ENCODE measurements at regions not wholly inside any gene's neighbourhood (a gene's known extent, or its start where the extent isn't known, plus 50 kb on each side); places are given as distances from the start of the nearest gene placed in this dataset.

DNA sequence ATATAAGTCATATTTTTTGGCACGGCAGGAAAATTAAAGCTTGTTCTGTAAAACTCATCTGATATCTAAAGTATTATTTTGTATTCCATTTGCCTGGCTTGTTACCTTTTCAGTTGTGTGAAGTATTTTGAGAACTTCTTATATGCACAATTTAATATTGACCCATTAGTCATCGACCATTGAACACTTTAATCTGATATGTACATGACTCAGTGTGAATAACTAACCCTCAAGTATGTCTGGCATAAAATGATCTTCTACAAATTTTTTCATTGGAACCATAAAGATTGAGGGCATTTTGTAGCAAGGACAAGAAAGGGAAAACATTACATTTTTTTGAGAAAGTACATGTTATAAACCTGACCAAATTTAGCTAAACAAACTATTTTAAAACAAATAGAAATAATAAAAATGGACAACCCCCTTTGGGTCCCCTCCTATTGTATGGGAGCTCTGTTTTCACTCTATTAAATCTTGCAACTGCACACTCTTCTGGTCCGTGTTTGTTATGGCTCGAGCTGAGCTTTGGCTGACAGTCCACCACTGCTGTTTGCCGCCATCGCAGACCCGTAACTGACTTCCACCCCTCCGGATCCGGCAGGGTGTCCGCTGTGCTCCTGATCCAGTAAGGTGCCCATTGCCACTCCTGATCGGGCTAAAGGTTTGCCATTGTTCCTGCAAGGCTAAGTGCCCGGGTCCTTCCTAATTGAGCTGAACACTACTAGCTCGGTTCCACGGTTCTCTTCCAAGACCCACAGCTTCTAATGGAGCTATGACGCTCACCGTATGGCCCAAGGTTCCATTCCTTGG lies 118.8 kb downstream of the SLC6A15 start:
- ChIA-PET CTCF (no interaction called here), POLR2A (no interaction called here)
- intact Hi-C loops (cut with micrococcal nuclease), result no loop called here
- Mint-ChIP-seq H3K27me3 (no peaks in the 10 kb centered on the region), H3K9me3 (no peaks in the 10 kb centered on the region), H3K4me3 (no peak overlapping the region), H3K36me3 (ENCODE audit: low read depth) (no peaks in the 10 kb centered on the region), H3K27ac (no peak overlapping the region), H3K4me1 (ENCODE audit: low read depth) (no peaks in the 10 kb centered on the region)
- ATAC-seq, result no peak
- TF ChIP-seq, protein P1, sequence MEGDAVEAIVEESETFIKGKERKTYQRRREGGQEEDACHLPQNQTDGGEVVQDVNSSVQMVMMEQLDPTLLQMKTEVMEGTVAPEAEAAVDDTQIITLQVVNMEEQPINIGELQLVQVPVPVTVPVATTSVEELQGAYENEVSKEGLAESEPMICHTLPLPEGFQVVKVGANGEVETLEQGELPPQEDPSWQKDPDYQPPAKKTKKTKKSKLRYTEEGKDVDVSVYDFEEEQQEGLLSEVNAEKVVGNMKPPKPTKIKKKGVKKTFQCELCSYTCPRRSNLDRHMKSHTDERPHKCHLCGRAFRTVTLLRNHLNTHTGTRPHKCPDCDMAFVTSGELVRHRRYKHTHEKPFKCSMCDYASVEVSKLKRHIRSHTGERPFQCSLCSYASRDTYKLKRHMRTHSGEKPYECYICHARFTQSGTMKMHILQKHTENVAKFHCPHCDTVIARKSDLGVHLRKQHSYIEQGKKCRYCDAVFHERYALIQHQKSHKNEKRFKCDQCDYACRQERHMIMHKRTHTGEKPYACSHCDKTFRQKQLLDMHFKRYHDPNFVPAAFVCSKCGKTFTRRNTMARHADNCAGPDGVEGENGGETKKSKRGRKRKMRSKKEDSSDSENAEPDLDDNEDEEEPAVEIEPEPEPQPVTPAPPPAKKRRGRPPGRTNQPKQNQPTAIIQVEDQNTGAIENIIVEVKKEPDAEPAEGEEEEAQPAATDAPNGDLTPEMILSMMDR (IDR thresholded peaks at IDR 0.05), result no peak
- no peak for DNase-seq

DNA sequence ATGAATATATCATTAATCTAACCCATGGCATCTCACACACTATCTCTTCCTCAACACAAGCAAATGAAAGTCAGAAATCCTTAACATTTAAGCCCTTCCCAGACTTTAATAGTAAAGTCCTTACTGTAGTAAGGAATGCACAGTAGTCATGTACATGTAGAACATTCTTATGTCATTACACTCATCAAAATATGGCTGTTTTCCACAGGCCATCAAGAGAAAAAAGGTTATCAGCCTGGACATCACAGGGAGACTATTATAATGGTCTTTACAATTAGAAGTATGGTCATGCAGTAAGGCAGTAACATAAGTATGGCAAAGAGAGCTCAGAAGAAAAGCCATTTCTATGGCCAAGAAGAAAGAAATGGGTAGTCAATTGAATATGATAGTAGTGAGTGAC lies 121.2 kb downstream of the SLC6A15 start:
- Mint-ChIP-seq H3K27ac (no peak overlapping the region), H3K4me3 (no peak overlapping the region), H3K27me3 (no peaks in the 10 kb centered on the region), H3K9me3 (no peaks in the 10 kb centered on the region), H3K4me1 (ENCODE audit: low read depth) (no peaks in the 10 kb centered on the region), H3K36me3 (ENCODE audit: low read depth) (no peaks in the 10 kb centered on the region)
- DNase-seq (no peak), ATAC-seq (no peak)
- intact Hi-C loops (cut with micrococcal nuclease), result no loop called here
- POLR2A ChIA-PET, result no interaction called here
- CTCF ChIA-PET, result no interaction called here
- TF ChIP-seq, protein P1 (IDR thresholded peaks at IDR 0.05), result no peak

DNA sequence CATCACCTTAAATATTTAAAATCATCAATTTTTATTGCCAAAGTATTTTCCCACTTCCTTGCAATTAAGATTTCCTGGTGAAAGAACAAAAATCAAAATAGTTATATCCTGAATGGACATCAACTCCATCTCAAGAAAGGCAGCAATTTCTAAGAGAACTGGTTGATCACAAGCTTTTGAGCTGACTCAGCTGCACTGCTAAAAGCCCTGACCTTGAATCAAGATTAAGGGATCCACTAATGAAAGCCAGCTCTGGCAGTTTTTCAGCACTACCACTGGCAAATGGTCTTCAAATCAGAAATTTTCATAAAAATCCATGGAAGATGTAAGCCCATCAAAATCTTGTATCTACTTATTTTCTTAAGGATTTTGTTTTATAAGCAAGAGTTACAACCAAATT lies 123.4 kb downstream of the SLC6A15 start:
- no peaks in the 10 kb centered on the region for H3K9me3 Mint-ChIP-seq
- H3K27ac Mint-ChIP-seq, result no peak overlapping the region
- intact Hi-C loops (cut with micrococcal nuclease), result no loop called here
- ATAC-seq (no peak), DNase-seq (no peak)
- TF ChIP-seq, protein P1 (IDR thresholded peaks at IDR 0.05), result no peak
- no peaks in the 10 kb centered on the region for H3K36me3 Mint-ChIP-seq (ENCODE audit: low read depth)
- no peak overlapping the region for H3K4me3 Mint-ChIP-seq
- H3K27me3 Mint-ChIP-seq, result no peaks in the 10 kb centered on the region
- ChIA-PET CTCF (no interaction called here), POLR2A (no interaction called here)
- no peaks in the 10 kb centered on the region for H3K4me1 Mint-ChIP-seq (ENCODE audit: low read depth)

DNA sequence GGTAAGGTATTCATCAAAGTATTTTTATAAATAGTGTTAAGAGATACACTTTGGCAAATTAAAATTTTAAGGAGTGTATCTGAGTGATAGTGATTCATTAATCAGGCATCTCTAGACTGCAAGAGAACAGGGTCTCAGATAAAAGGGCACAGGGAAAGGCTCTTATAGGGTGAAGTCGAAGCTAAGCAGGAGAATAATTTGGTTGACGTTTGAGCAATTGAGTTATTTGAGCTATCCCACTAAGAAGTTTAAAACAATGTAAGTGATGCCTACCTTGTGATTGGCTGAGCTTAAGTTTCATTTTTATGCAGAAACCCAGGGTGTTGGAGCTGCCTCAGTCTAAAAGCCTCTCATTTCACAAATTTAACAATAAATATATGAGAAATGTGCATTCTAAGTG lies 125.3 kb downstream of the SLC6A15 start:
- Mint-ChIP-seq H3K36me3 (ENCODE audit: low read depth) (no peaks in the 10 kb centered on the region), H3K4me1 (ENCODE audit: low read depth) (no peaks in the 10 kb centered on the region), H3K27ac (no peak overlapping the region), H3K4me3 (no peak overlapping the region), H3K27me3 (no peaks in the 10 kb centered on the region), H3K9me3 (no peaks in the 10 kb centered on the region)
- DNase-seq (no peak), ATAC-seq (no peak)
- intact Hi-C loops (cut with micrococcal nuclease), result no loop called here
- ChIA-PET CTCF (no interaction called here), POLR2A (no interaction called here)
- TF ChIP-seq, protein P1 (IDR thresholded peaks at IDR 0.05), result no peak

DNA sequence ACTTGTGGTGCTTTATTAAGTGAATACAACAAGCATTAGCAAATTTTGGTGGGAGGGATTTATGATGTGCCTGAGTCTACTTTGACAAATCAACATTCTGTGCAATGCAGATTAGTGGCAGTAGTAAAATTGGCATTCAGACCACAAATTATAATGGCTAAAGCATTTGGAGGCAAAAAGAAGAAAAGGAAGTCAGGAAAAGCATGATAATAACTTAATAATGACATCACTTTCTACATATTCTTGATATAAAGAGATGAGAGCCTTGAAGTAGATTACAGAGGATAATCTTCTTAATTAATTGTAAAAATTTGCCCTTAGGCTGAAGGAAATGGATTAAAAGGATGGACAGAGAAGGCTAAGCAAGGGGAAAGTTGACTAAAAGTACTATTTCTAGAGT lies 126.0 kb downstream of the SLC6A15 start:
- no peak overlapping the region for H3K27ac Mint-ChIP-seq
- intact Hi-C loops (cut with micrococcal nuclease), result no loop called here
- ATAC-seq (no peak), DNase-seq (no peak)
- ChIA-PET CTCF (no interaction called here), POLR2A (no interaction called here)
- H3K4me1 Mint-ChIP-seq (ENCODE audit: low read depth), result no peaks in the 10 kb centered on the region
- no peaks in the 10 kb centered on the region for H3K27me3 Mint-ChIP-seq
- no peaks in the 10 kb centered on the region for H3K36me3 Mint-ChIP-seq (ENCODE audit: low read depth)
- no peak overlapping the region for H3K4me3 Mint-ChIP-seq
- TF ChIP-seq, protein P1 (IDR thresholded peaks at IDR 0.05), result no peak
- no peaks in the 10 kb centered on the region for H3K9me3 Mint-ChIP-seq

Measured in activated CD8-positive, alpha-beta T cell treated with anti-CD3 and anti-CD28 coated beads for 36 hours (primary cell).